ENCODE measurements at regions not wholly inside any gene's neighbourhood (a gene's known extent, or its start where the extent isn't known, plus 50 kb on each side); places are given as distances from the start of the nearest gene placed in this dataset.

DNA sequence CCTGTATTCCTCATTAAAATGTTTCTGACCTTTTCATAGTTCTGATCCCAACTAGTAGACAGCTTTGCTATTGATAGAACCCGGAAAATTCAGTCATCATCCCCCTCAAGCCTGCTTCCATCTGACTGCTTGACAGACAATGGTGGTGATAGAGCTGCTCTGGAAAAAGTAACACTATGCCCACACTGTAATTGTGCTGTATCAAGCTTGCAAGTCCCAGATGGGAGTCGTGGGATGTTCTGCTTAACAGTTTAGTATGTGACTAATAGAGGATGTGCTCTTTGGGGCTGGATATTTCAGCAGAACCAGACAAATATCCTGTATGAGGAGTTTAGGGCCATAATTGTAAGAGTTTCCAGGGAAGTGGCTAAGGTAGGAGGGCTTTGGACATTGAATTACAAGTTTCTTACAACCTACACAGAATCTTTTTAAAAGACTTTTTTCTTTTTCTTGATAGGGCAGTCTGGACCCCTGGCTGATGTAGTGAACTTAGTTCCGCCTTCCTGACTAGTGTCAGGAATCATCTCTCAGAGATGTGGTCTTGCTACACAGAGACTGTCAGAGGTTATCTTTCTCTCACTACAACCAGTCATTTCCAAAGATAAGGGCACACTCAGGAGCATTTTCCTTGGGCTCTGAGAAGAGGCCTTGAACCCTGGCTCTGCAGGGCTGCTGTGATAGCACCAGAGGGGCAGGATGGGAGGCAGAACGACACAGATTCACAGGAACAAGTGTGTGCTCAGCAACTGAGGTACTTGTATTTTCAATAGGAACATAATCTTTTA lies 158.0 kb upstream of the RBMS1 start:
- Histone ChIP-seq H3K36me3 (ENCODE audit: insufficient read depth, low read length) (no peaks in the 10 kb centered on the region), H3K27me3 (ENCODE audit: insufficient read depth, low read length) (no peaks in the 10 kb centered on the region), H3K4me1 (ENCODE audit: control insufficient read depth, insufficient read depth, low read length, unreplicated experiment) (peaks cover 10% of the 10 kb centered on the region), H3K79me2 (ENCODE audit: control insufficient read depth, insufficient read depth, low read length, unreplicated experiment) (no peaks in the 10 kb centered on the region), H3K27ac (ENCODE audit: low read depth, low read length) (no peak overlapping the region), H2AFZ (ENCODE audit: low read length, unreplicated experiment) (no peak overlapping the region), H3K4me3 (ENCODE audit: low read depth, low read length) (no peak overlapping the region)

- no peaks in the 10 kb centered on the region for H3K36me3 ChIP-seq (ENCODE audit: insufficient read depth, low read length)
- H3K27me3 ChIP-seq (ENCODE audit: insufficient read depth, low read length): no peaks in the 10 kb centered on the region
- no peak overlapping the region for H3K27ac ChIP-seq (ENCODE audit: low read depth, low read length)
- H3K4me1 ChIP-seq (ENCODE audit: control insufficient read depth, insufficient read depth, low read length, unreplicated experiment): peaks cover 11% of the 10 kb centered on the region
- H3K79me2 ChIP-seq (ENCODE audit: control insufficient read depth, insufficient read depth, low read length, unreplicated experiment): no peaks in the 10 kb centered on the region
- H3K4me3 ChIP-seq (ENCODE audit: low read depth, low read length): no peak overlapping the region
- H2AFZ ChIP-seq (ENCODE audit: low read length, unreplicated experiment): no peak overlapping the region
Observed at GRCh38 chr2:160652236-160652635, 158.6 kb upstream of the RBMS1 start.

GRCh38 chr2:160657196-160657595 lies 163.6 kb upstream of the RBMS1 start:
- Histone ChIP-seq H3K27ac (ENCODE audit: low read depth, low read length) (no peak overlapping the region), H2AFZ (ENCODE audit: low read length, unreplicated experiment) (peak overlapping the region; percentile 29), H3K4me3 (ENCODE audit: low read depth, low read length) (no peak overlapping the region), H3K4me1 (ENCODE audit: control insufficient read depth, insufficient read depth, low read length, unreplicated experiment) (peaks cover 3% of the 10 kb centered on the region), H3K27me3 (ENCODE audit: insufficient read depth, low read length) (no peaks in the 10 kb centered on the region), H3K36me3 (ENCODE audit: insufficient read depth, low read length) (no peaks in the 10 kb centered on the region), H3K79me2 (ENCODE audit: control insufficient read depth, insufficient read depth, low read length, unreplicated experiment) (no peaks in the 10 kb centered on the region)

DNA sequence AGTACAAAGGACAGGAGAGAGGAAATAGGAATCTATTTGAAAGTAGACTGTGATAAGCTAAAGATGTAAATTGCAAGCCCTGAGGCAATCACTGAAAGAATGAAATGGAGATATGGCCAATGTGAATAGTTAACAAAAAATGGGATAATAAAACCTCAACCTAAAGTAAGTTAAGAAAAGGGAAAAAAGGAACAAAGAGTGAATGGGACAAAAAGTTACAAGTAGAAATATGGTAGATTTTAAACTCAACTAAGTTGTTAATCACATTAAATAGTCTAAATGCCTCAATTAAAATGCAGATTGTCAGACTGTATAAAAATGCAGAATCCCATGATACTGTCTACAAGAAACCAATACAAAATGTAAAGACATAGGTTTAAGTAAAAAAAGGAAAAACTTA lies 165.2 kb upstream of the RBMS1 start:
- no peaks in the 10 kb centered on the region for H3K36me3 ChIP-seq (ENCODE audit: insufficient read depth, low read length)
- H3K27me3 ChIP-seq (ENCODE audit: insufficient read depth, low read length): no peaks in the 10 kb centered on the region
- no peak overlapping the region for H3K27ac ChIP-seq (ENCODE audit: low read depth, low read length)
- no peaks in the 10 kb centered on the region for H3K79me2 ChIP-seq (ENCODE audit: control insufficient read depth, insufficient read depth, low read length, unreplicated experiment)
- no peak overlapping the region for H3K4me3 ChIP-seq (ENCODE audit: low read depth, low read length)
- H3K4me1 ChIP-seq (ENCODE audit: control insufficient read depth, insufficient read depth, low read length, unreplicated experiment): peaks cover 3% of the 10 kb centered on the region
- H2AFZ ChIP-seq (ENCODE audit: low read length, unreplicated experiment): no peak overlapping the region

DNA sequence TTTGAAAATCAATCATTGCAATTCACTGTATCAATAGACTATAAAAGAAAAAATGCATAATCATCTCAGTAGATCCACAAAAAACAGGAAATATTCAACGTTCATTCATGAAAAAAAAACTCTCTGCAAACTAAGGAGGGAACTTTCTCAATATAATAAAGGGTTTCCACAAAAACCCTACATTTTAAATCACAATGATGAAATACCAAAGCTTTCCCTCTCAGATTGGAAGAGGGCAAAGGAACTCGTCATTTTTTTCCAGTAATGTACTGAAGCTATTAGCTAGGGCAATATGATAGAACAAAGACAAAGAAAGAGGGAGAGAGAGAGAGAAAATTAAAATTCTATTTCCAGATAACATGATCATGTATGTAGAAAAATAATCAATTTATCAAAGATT lies 167.1 kb upstream of the RBMS1 start:
- Histone ChIP-seq H2AFZ (ENCODE audit: low read length, unreplicated experiment) (no peak overlapping the region), H3K79me2 (ENCODE audit: control insufficient read depth, insufficient read depth, low read length, unreplicated experiment) (no peaks in the 10 kb centered on the region), H3K4me3 (ENCODE audit: low read depth, low read length) (no peak overlapping the region), H3K36me3 (ENCODE audit: insufficient read depth, low read length) (no peaks in the 10 kb centered on the region), H3K27me3 (ENCODE audit: insufficient read depth, low read length) (no peaks in the 10 kb centered on the region), H3K27ac (ENCODE audit: low read depth, low read length) (no peak overlapping the region), H3K4me1 (ENCODE audit: control insufficient read depth, insufficient read depth, low read length, unreplicated experiment) (peaks cover 6% of the 10 kb centered on the region)

- H3K79me2 ChIP-seq (ENCODE audit: control insufficient read depth, insufficient read depth, low read length, unreplicated experiment): no peaks in the 10 kb centered on the region
- peaks cover 19% of the 10 kb centered on the region for H3K4me1 ChIP-seq (ENCODE audit: control insufficient read depth, insufficient read depth, low read length, unreplicated experiment)
- no peak overlapping the region for H3K4me3 ChIP-seq (ENCODE audit: low read depth, low read length)
- no peak overlapping the region for H3K27ac ChIP-seq (ENCODE audit: low read depth, low read length)
- no peaks in the 10 kb centered on the region for H3K36me3 ChIP-seq (ENCODE audit: insufficient read depth, low read length)
- H3K27me3 ChIP-seq (ENCODE audit: insufficient read depth, low read length): no peaks in the 10 kb centered on the region
- no peak overlapping the region for H2AFZ ChIP-seq (ENCODE audit: low read length, unreplicated experiment)
Observed at GRCh38 chr2:160664603-160665140, 171.1 kb upstream of the RBMS1 start.

DNA sequence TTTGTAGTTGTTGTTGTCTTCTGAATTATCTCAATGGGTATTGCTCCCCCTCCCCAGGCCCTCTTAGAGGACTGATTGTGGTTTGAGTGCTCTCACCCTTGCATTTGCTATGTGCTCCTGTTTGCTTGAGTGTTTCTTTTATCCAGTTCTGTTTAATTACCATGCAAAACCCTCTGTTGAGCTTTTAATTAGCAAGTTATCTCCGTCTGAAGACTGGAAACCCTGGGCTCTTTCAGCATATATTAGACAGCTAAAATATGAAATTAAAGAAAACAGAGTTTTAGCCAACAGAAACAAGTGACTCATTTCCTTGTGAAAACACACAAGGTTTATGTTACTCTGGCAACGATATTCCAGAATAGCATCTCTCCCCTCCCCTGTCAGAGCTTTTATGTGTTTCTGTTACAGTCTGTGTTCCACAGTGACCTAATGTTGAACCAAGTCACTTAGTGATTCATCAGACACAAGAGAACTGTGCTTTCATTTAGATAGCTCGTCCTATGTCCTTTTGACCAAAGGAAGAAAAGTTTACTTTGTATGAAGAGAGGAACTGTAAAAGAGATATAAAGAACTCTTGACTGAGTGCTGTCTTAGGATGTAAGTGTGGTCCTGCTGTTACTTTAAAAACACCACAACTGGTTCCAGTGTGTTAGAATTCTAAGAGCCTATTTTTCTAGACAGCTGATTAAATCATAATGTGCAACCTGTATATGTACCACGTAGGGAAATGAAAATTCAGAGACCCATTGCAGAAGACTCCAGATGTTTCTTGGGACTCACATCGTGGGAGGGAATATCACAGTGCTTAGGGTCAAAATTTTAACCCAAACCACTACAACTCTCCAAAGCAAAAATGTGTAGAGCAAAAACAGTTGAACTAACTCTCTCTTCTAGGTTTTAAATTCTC lies 172.8 kb upstream of the RBMS1 start:
- Histone ChIP-seq H2AFZ (ENCODE audit: low read length, unreplicated experiment) (peak overlapping the region; percentile 18), H3K79me2 (ENCODE audit: control insufficient read depth, insufficient read depth, low read length, unreplicated experiment) (no peaks in the 10 kb centered on the region), H3K27ac (ENCODE audit: low read depth, low read length) (peak overlapping the region; percentile 93), H3K36me3 (ENCODE audit: insufficient read depth, low read length) (no peaks in the 10 kb centered on the region), H3K4me1 (ENCODE audit: control insufficient read depth, insufficient read depth, low read length, unreplicated experiment) (peaks cover 19% of the 10 kb centered on the region), H3K4me3 (ENCODE audit: low read depth, low read length) (peak overlapping the region; percentile 66), H3K27me3 (ENCODE audit: insufficient read depth, low read length) (no peaks in the 10 kb centered on the region)

- no peak overlapping the region for H3K4me3 ChIP-seq (ENCODE audit: low read depth, low read length)
- peak overlapping the region; percentile 93 for H3K27ac ChIP-seq (ENCODE audit: low read depth, low read length)
- no peaks in the 10 kb centered on the region for H3K27me3 ChIP-seq (ENCODE audit: insufficient read depth, low read length)
- no peaks in the 10 kb centered on the region for H3K36me3 ChIP-seq (ENCODE audit: insufficient read depth, low read length)
- H3K79me2 ChIP-seq (ENCODE audit: control insufficient read depth, insufficient read depth, low read length, unreplicated experiment): no peaks in the 10 kb centered on the region
- peaks cover 19% of the 10 kb centered on the region for H3K4me1 ChIP-seq (ENCODE audit: control insufficient read depth, insufficient read depth, low read length, unreplicated experiment)
- no peak overlapping the region for H2AFZ ChIP-seq (ENCODE audit: low read length, unreplicated experiment)
Observed at GRCh38 chr2:160667811-160668210, 174.2 kb upstream of the RBMS1 start.

GRCh38 chr2:160670618-160671017 lies 177.0 kb upstream of the RBMS1 start:
- peaks cover 18% of the 10 kb centered on the region for H3K4me1 ChIP-seq (ENCODE audit: control insufficient read depth, insufficient read depth, low read length, unreplicated experiment)
- no peaks in the 10 kb centered on the region for H3K79me2 ChIP-seq (ENCODE audit: control insufficient read depth, insufficient read depth, low read length, unreplicated experiment)
- H3K36me3 ChIP-seq (ENCODE audit: insufficient read depth, low read length): no peaks in the 10 kb centered on the region
- no peak overlapping the region for H3K27ac ChIP-seq (ENCODE audit: low read depth, low read length)
- no peak overlapping the region for H3K4me3 ChIP-seq (ENCODE audit: low read depth, low read length)
- H3K27me3 ChIP-seq (ENCODE audit: insufficient read depth, low read length): no peaks in the 10 kb centered on the region
- H2AFZ ChIP-seq (ENCODE audit: low read length, unreplicated experiment): no peak overlapping the region

DNA sequence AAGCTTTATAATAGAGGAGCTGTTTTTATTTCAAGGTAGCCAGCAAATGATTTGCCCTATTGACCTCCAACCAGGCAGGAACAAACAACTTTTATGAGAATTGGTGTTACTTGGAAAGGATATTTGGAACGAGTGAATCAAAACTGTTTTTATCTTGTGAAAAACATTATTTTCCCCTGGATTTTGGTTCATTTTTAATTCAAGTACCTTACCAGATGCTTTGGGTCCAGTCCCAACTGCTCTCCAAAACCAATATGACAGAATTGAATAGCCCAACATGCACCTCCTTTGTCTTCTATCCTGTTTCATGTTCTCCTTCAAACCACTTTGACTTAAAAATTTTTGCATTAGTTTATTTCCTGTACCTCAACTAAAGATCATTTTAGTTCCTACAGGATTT lies 178.6 kb upstream of the RBMS1 start:
- Histone ChIP-seq H3K4me1 (ENCODE audit: control insufficient read depth, insufficient read depth, low read length, unreplicated experiment) (peaks cover 7% of the 10 kb centered on the region), H3K27me3 (ENCODE audit: insufficient read depth, low read length) (no peaks in the 10 kb centered on the region), H3K4me3 (ENCODE audit: low read depth, low read length) (no peak overlapping the region), H2AFZ (ENCODE audit: low read length, unreplicated experiment) (no peak overlapping the region), H3K36me3 (ENCODE audit: insufficient read depth, low read length) (no peaks in the 10 kb centered on the region), H3K79me2 (ENCODE audit: control insufficient read depth, insufficient read depth, low read length, unreplicated experiment) (no peaks in the 10 kb centered on the region), H3K27ac (ENCODE audit: low read depth, low read length) (no peak overlapping the region)

Measured in ACC112 (cell line).